ENCODE measurements at regions not wholly inside any gene's neighbourhood (a gene's known extent, or its start where the extent isn't known, plus 50 kb on each side); places are given as distances from the start of the nearest gene placed in this dataset.
"Not testable (repeated sequence)": the region's sequence is repeated elsewhere in the genome, so short reads cannot be mapped to it uniquely, and the experiment has no call there.

- no peak for DNase-seq
These were observed 168.1 kb upstream of the TOP1 start for GRCh38 chr20:40860487-40860902.

GRCh38 chr20:40861427-40862008 lies 167.1 kb upstream of the TOP1 start:
- DNase-seq, result no peak

DNA sequence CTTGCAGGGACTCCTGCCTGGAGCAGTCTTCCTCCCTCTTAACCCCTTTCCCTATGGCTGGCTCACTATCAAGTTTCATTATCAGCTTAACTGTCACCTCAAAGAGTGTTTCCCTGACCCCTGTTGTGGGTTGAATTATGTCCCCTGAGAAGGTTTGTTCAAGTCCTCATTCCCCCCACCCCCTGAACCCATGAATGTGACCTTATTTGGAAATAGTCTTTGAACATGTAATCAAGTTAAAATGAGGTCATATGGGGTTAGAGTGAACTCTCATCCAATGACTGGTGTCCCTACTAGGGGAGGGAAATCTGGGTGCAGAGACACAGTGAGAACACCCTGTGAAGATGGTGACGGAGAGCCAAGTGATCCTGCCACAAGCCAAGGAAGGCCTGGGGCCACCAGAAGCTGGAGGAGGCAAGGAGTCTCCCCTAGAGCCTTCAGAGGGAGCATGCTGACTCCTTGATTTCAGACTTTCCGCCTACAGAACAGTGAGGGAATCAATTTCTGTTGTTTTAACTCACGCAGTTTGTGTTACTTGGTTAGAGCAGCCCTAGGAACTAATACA lies 165.2 kb upstream of the TOP1 start:
- no peak for DNase-seq

GRCh38 chr20:40864470-40864869 lies 164.2 kb upstream of the TOP1 start:
- no peak for DNase-seq

- DNase-seq, result no peak
These were observed 163.5 kb upstream of the TOP1 start for GRCh38 chr20:40865095-40865494.

DNA sequence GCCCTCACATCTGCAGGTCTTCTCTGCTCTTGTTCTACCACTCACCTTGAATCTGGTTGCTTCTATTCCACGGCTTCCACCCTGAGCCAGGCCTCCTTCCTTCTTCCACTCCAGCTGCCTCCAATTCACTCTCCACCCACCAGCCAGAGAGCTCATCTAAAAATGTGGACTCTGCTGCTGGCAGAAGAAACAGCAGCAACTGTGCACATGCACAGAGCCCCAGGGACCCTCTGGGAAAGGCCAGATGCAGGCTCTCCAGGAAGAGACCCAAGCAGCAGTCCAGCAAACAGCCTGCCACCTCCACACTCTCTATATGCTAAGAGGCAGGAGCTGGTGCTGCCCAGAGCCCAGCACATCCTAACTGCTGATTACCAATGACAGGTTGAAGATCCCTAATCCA lies 162.6 kb upstream of the TOP1 start:
- no peak for DNase-seq

DNA sequence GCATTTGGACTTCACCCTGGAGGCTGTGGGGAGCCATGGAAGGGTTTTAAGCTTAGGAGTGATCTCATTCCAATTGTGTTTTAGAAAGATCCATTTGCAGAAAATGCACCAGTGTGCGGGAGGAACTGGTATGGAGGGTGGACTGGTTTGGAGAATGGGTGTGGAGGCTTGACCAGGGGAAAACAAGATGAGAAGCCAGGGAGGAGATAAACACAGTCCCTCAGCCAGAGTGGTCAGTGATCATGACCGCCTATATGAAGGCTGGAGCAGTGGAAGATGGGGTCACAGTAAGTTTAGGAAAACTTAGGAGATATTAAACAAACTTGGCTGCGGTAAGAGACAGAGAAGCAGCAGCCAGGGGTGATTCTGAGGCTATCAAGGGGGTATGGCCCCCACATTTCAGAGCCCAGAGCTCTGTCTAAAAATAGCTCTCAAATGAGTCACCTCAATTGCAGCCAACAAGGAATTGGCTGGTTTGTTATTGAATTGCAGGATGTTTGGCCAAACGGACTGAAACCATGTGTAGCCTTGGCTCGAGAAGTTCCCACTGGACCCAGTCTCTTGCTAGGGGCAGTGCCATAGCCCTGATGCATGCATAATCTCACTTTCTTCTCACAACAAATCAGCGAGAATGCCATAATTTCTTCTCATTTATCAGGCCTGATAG lies 159.9 kb upstream of the TOP1 start:
- no peak for DNase-seq

DNA sequence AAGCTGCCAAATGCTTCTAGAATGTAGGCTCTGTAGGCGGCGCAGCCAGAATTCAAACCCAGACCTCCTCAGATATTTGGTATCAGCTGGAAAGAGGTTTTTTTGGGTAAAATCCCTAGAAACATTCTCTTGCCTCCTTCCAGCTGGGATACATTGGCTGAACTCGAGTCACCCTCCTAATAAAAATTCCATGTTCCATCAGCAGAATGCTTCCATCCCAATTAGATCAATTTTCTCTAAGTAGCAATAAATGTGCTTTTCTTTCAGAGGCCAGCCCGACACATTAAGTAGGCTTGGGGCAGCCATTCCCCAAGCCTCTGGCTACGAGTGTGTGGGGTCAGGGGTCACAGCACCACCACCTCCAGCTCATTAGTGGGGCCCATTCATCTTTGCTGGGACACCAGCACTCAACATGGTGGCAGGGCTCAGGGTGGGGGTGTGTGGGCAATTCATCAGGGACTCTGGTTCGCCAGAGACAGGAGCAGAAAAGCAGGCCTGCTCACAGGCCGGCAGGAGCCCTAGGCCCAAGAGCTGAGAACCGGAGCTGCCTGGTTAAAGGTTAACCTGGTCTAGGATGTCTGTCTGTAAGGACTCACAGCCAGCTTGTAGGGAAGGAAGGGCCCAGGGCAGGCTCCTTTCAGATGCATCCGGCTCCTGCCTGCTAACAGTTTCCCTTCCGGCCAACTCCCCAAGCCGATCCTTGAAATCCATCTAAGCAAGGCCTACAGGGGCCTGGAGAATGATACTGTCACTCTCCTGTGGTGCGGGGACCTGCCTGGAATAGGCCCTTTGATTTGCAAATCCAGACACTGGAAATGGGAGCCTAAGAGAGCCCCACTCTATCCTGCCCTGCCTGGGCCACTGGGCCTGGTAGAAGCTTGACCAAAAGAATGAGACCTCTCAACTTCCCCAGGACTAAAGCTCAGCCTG lies 159.1 kb upstream of the TOP1 start:
- DNase-seq, result no peak

GRCh38 chr20:40875116-40876085 lies 153.2 kb upstream of the TOP1 start:
- DNase-seq, result no peak

GRCh38 chr20:40878099-40878498 lies 150.5 kb upstream of the TOP1 start:
- not testable (repeated sequence) for DNase-seq

DNA sequence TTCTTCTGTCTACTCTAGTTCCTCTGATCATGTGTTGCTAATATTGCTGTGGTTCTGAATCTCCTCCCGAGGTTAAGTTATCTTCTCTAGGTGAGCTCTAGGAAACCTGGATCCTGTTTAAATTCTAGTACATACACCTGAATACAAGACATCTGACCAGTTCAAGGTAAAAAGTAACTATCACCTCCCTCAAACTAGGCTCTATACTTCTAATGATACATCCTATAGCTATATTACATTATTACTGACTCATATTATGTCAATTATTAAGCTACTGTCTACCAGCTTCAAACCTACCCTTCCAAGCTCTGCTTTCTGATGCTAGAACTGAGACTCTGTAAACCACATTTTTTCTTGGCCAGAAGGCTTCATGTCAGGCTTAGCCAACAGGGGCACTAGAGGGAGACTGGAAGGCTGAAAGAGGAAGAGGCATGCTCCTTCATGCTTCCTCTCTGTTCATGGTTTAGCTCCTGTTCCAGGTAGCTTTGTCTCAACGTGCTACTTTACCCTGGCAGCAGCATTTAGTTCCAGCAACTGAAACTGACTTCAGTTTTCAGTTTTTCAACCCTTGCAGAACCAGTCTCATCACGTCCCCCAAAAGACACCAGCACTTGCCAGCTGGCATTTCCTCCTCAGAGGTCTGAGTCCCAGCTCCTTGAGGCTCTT lies 148.4 kb upstream of the TOP1 start:
- no peak for DNase-seq

DNA sequence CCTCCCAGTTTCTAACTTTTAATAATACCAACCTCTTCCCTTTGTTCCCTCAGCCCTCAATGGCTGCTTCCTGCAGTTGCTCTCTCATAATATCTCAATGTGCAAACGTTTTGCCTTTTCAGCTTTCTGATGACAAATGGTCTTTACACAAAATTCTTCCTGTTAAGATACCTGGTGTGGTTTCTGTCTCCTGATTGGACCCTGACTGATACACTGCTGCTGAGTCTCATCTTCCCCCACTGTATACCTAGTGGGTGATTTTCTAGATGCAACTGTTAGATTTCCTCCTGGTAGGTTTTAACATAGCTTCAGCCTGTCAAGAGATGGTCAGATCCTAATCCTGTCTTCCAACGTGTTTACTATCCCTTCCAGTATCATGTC lies 147.9 kb upstream of the TOP1 start:
- no peak for DNase-seq

- DNase-seq, result peak; percentile 9
These were observed 146.5 kb upstream of the TOP1 start for GRCh38 chr20:40882152-40882551.

DNA sequence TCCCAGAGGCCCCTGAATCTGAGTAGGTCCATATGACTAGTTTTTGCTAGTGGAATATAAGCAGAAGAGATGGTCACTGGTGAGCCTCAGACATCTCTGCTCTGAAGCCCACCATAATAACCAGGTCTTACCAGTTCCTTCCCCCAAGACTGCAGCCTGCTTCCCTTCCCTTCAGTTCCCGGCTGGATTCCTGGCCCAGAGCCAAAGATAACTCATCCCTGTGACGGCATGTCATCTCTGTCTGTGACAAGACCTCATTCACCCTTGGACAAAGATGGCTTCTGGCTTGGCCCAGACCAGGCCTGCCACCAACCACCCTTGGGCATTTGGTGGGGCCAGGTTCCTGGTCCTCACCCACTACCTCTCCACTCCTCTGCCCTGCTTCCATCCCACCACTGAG lies 145.5 kb upstream of the TOP1 start:
- DNase-seq, result no peak

- no peak for DNase-seq
These were observed 141.5 kb upstream of the TOP1 start for GRCh38 chr20:40887105-40887504.

DNA sequence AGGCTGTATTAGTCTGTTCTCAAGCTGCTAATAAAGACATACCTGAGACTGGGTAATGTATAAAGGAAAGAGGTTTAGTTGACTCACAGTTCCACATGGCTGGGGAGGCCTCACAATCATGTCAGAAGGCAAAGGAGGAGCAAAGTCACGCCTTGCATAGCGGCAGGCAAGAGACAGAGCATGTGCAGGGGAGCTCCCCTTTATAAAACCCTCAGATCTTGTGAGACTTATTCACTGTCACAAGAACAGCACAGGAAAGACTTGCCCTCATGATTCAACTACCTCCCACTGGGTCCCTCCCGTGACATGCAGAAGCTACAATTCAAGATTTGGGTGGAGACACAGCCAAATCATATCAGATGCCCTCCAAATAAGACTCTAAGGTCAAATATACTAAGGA lies 139.4 kb upstream of the TOP1 start:
- DNase-seq, result not testable (repeated sequence)

- DNase-seq, result no peak
These were observed 138.4 kb upstream of the TOP1 start for GRCh38 chr20:40890181-40890580.

DNA sequence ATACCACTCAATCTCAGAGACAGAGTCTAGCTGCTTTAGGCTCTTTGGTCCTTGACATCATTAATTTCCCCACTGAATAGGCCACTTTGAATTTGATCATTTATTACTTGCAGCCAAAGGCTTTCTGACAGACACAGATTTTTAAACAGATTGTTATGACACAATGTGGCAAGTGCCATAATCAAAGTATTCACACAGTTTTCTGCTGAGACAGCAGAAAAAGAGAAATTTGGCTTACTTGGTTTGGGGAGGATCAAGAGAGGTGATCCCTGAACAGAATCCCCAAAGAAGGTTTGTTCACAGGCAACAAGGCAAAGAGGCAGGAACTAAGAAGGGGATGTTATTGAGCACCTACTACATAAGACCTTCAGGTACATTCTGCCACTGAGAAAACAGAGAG lies 138.0 kb upstream of the TOP1 start:
- no peak for DNase-seq

DNA sequence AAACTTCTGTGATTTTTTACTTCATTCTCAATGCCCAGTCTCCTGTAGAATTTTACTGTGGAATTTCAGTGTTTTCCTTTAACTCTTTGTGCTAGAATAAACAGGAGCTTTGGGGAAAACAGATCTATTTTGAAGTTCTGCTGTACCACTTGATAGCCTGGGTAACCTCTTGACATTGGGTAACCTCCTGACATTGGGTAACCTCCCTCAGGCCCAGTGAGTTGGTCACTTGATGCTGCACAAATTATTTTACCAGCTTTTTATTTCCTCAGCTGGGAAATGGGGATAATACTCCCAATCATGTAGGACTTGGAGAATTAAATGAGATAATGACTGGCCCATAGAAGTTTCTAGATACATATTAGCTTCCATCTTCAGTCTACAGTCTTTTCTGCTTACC lies 137.3 kb upstream of the TOP1 start:
- no peak for DNase-seq

GRCh38 chr20:40892642-40893041 lies 136.0 kb upstream of the TOP1 start:
- no peak for DNase-seq

GRCh38 chr20:40893610-40894236 lies 134.9 kb upstream of the TOP1 start:
- DNase-seq, result no peak

Data from activated CD4-positive, alpha-beta T cell treated with anti-CD3 and anti-CD28 coated beads, Interleukin-10, Interleukin-2, amounts not matched to agents 100 ng/mL and 50 ng/mL, durations not matched to agents 16 hours and 8 hours (primary cell).